A549 (cell line): ENCODE measurements at regions not wholly inside any gene's neighbourhood (a gene's known extent, or its start where the extent isn't known, plus 50 kb on each side); places are given as distances from the start of the nearest gene placed in this dataset.

Experiments used
- ATAC-seq, 2 experiments: fragments of 200-7000 bp in 1 of 2; fragments of >200 bp in 1 of 2; cut with Nextera tagmentation in 1 of 2; cut with Tn5 transposase in 1 of 2; 3 replicates each; pipeline versions ENCODE4 v1.8.0 to v1.9.1; 2018 to 2020; ENCODE audit warnings: mild to moderate bottlenecking in 1 of 2, moderate library complexity in 1 of 2
- CTCF ChIA-PET: fragments of 300-600 bp; sonication (Branson Sonifier 250); formaldehyde crosslinking; extraction: SDS; loops from one replicate; lab custom pipeline; 2021; ENCODE audit warnings: antibody characterized with exemption, inconsistent platforms; lab: Yijun Ruan, JAX
- POLR2A ChIA-PET: fragments of 350-600 bp; formaldehyde crosslinking; extraction: SDS; loops from one replicate; lab custom pipeline; 2021; ENCODE audit warnings: antibody characterized with exemption, inconsistent platforms; lab: Yijun Ruan, JAX
- DNase-seq, 2 experiments: peaks; one replicate each; pipeline versions ENCODE4 v3.0.0 to v3.0.0-alpha.2; 2011 to 2016; ENCODE audit warnings: low read depth in 1 of 2, low spot score in 1 of 2
- FAIRE-seq: peaks from 2 replicates; lab custom pipeline; 2011; peaks lifted over from hg19 to GRCh38; lab: Jason Lieb, UNC
- H3K27ac ChIP-seq, 2 experiments: fragments of >200 bp; sonication (Bioruptor Twin); formaldehyde crosslinking; 3 replicates each; pipeline ENCODE4 v1.5.1; 2016 to 2017
- H3K4me1 ChIP-seq: fragments of >200 bp; sonication (Bioruptor Twin); formaldehyde crosslinking; 3 replicates; pipeline ENCODE4 v1.6.1; 2016
- H3K4me2 ChIP-seq: fragments of >200 bp; sonication (Bioruptor Twin); formaldehyde crosslinking; 3 replicates; pipeline ENCODE4 v1.6.1; 2016
- H3K4me3 ChIP-seq: fragments of >200 bp; sonication (Bioruptor Twin); formaldehyde crosslinking; 3 replicates; pipeline ENCODE4 v1.5.1; 2016
- H3K9me3 ChIP-seq: fragments of >200 bp; sonication (Bioruptor Twin); formaldehyde crosslinking; 3 replicates; pipeline ENCODE4 v1.6.1; 2016
- ATOH8 ChIP-seq: fragments of 250-450 bp; sonication (Bioruptor Pico); IDR thresholded peaks from 2 replicates; pipeline ENCODE4 v1.5.0; 2020; ENCODE audit warnings: low read depth, mild to moderate bottlenecking, moderate library complexity
- BCL3 ChIP-seq: fragments of >200 bp; sonication (Bioruptor Twin); formaldehyde crosslinking; IDR thresholded peaks from 3 replicates; pipeline ENCODE4 v1.6.1; 2016
- CEBPB ChIP-seq, 2 experiments: fragments of >200 bp in 1 of 2; sonication (Bioruptor Twin) in 1 of 2; formaldehyde crosslinking in 1 of 2; IDR thresholded peaks; 2 replicates each; pipeline ENCODE4 v1.6.1; 2012 to 2016
- ELK1 ChIP-seq: fragments of 150-350 bp; IDR thresholded peaks from 2 replicates; pipeline ENCODE4 v1.6.1; 2014; ENCODE audit warnings: low read depth, mild to moderate bottlenecking, low read length
- FOSL2 ChIP-seq, 2 experiments: fragments of 450-650 bp in 1 of 2; fragments of >200 bp in 1 of 2; sonication (Bioruptor Twin) in 1 of 2; formaldehyde crosslinking; IDR thresholded peaks; 2 replicates each; pipeline versions ENCODE4 v1.5.0 to v1.6.1; 2016 to 2020; ENCODE audit warnings: mild to moderate bottlenecking in 1 of 2, moderate library complexity in 1 of 2
- FOXS1 ChIP-seq: fragments of 250-450 bp; sonication (Bioruptor Pico); IDR thresholded peaks from 2 replicates; pipeline ENCODE4 v1.5.0; 2020; ENCODE audit warnings: mild to moderate bottlenecking, moderate library complexity
- HEYL ChIP-seq: fragments of 250-450 bp; sonication (Bioruptor Pico); IDR thresholded peaks from 2 replicates; pipeline ENCODE4 v1.8.0; 2021; ENCODE audit warnings: mild to moderate bottlenecking, moderate library complexity
- HOXB5 ChIP-seq: fragments of 250-450 bp; sonication (Bioruptor Pico); IDR thresholded peaks from 2 replicates; pipeline ENCODE4 v1.5.0; 2020; ENCODE audit warnings: mild to moderate bottlenecking, moderate library complexity
- JUNB ChIP-seq: fragments of >200 bp; sonication (Bioruptor Twin); formaldehyde crosslinking; IDR thresholded peaks from 2 replicates; pipeline ENCODE4 v1.6.1; 2016
- KDM1A ChIP-seq: fragments of 200-600 bp; sonication (generic); IDR thresholded peaks from 2 replicates; pipeline ENCODE4 v1.6.1; 2016; ENCODE audit warnings: low read depth, mild to moderate bottlenecking
- KDM5A ChIP-seq: fragments of 200-600 bp; sonication (generic); IDR thresholded peaks from 2 replicates; pipeline ENCODE4 v1.6.1; 2016; ENCODE audit warnings: antibody characterized with exemption, mild to moderate bottlenecking
- MAZ ChIP-seq: fragments of 150-350 bp; IDR thresholded peaks from 2 replicates; pipeline ENCODE4 v1.6.1; 2014; ENCODE audit warnings: antibody characterized with exemption, low read depth, low read length, borderline replicate concordance
- MYC ChIP-seq: IDR thresholded peaks from 2 replicates; pipeline ENCODE4 v1.6.1; 2012; ENCODE audit warnings: mild to moderate bottlenecking, inconsistent platforms, low read length, improper control_type of control experiment, borderline replicate concordance
- RAD21 ChIP-seq, 2 experiments: fragments of >200 bp in 1 of 2; sonication (Bioruptor Twin) in 1 of 2; formaldehyde crosslinking in 1 of 2; IDR thresholded peaks in 1 of 2; conservative IDR thresholded peaks in 1 of 2; 2 replicates in 1 of 2; 3 replicates in 1 of 2; pipeline ENCODE4 v1.6.1; 2012 to 2018; ENCODE audit warnings: inconsistent platforms in 1 of 2
- RARB ChIP-seq: fragments of 250-450 bp; sonication (Bioruptor Pico); IDR thresholded peaks from 2 replicates; pipeline ENCODE4 v1.8.0; 2021; ENCODE audit warnings: mild to moderate bottlenecking, moderate library complexity
- RNF2 ChIP-seq: fragments of 200-600 bp; sonication (generic); IDR thresholded peaks from 2 replicates; pipeline ENCODE4 v1.6.1; 2016; ENCODE audit warnings: low read depth, mild to moderate bottlenecking, antibody characterized with exemption, moderate library complexity, borderline replicate concordance
- SREBF2 ChIP-seq: fragments of 450-650 bp; IDR thresholded peaks from 2 replicates; pipeline ENCODE4 v1.6.1; 2014; ENCODE audit warnings: mild to moderate bottlenecking, moderate library complexity
- USF2 ChIP-seq: fragments of 450-650 bp; IDR thresholded peaks from 2 replicates; pipeline ENCODE4 v1.6.1; 2014; ENCODE audit warnings: antibody characterized with exemption
- ZC3H11A ChIP-seq: fragments of 450-650 bp; IDR thresholded peaks from 2 replicates; pipeline ENCODE4 v1.6.1; 2014; ENCODE audit warnings: antibody characterized with exemption, mild to moderate bottlenecking
- ZNF302 ChIP-seq: fragments of 250-450 bp; sonication (Bioruptor Pico); IDR thresholded peaks from 2 replicates; pipeline ENCODE4 v1.9.0; 2021; ENCODE audit warnings: inconsistent platforms, mild to moderate bottlenecking, moderate library complexity
- ZSCAN20 ChIP-seq: fragments of 250-450 bp; sonication (Bioruptor Pico); IDR thresholded peaks from 2 replicates; pipeline ENCODE4 v1.8.0; 2022; ENCODE audit warnings: mild to moderate bottlenecking, moderate library complexity
- WGBS: methylation state at CpG from one replicate; pipeline ENCODE4 v1.1.6; 2017; ENCODE audit errors: missing lambda C conversion rate; 5-methylcytosine and 5-hydroxymethylcytosine counted together
- TF ChIP-seq, protein P1 (sequence below): fragments of >200 bp; sonication (Bioruptor Twin); formaldehyde crosslinking; IDR thresholded peaks from 2 replicates; pipeline ENCODE4 v1.6.1; 2016
- TF ChIP-seq, protein P2 (sequence below): fragments of 250-450 bp; sonication (Bioruptor Pico); IDR thresholded peaks from 2 replicates; pipeline ENCODE4 v1.5.0; 2021; ENCODE audit warnings: mild to moderate bottlenecking, moderate library complexity, borderline replicate concordance

GRCh38 chr6:9437836-9438235 lies 977.0 kb downstream of the TFAP2A start (continued):
- TF ChIP-seq JUNB: no peak
- TF ChIP-seq ZSCAN20 (CRISPR knock-in tag): no peak

GRCh38 chr6:9435281-9435680 lies 979.6 kb downstream of the TFAP2A start:
- Histone ChIP-seq H3K9me3 (no peaks in the 10 kb centered on the region), H3K4me1 (no peaks in the 10 kb centered on the region), H3K27ac (no peak overlapping the region), H3K4me3 (no peak overlapping the region), H3K4me2 (no peak overlapping the region)
- ChIA-PET POLR2A (no interaction called here), CTCF (no interaction called here)
- no peak for TF ChIP-seq MYC
- TF ChIP-seq BCL3: no peak
- TF ChIP-seq KDM5A: no peak
- TF ChIP-seq, protein P1, sequence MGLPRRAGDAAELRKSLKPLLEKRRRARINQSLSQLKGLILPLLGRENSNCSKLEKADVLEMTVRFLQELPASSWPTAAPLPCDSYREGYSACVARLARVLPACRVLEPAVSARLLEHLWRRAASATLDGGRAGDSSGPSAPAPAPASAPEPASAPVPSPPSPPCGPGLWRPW: no peak
- no peak for TF ChIP-seq CEBPB (IDR thresholded peaks at IDR 0.05)
- TF ChIP-seq FOXS1 (CRISPR knock-in tag): no peak
- TF ChIP-seq RARB (CRISPR knock-in tag): no peak
- no peak for TF ChIP-seq KDM1A
- TF ChIP-seq HEYL (CRISPR knock-in tag): no peak
- TF ChIP-seq ATOH8 (CRISPR knock-in tag): no peak
- TF ChIP-seq RAD21 (conservative IDR thresholded peaks at IDR 0.05 in 1 of 2, IDR thresholded peaks at IDR 0.05 in 1 of 2): no peak
- TF ChIP-seq MAZ: no peak
- TF ChIP-seq SREBF2: no peak
- TF ChIP-seq FOSL2 (IDR thresholded peaks at IDR 0.05): no peak
- TF ChIP-seq FOSL2 (CRISPR knock-in tag; IDR thresholded peaks at IDR 0.05): no peak
- no peak for FAIRE-seq
- WGBS: 40% methylated on average over 4 of the region's 4 CpGs
- DNase-seq: no peak
- ATAC-seq: no peak

DNA sequence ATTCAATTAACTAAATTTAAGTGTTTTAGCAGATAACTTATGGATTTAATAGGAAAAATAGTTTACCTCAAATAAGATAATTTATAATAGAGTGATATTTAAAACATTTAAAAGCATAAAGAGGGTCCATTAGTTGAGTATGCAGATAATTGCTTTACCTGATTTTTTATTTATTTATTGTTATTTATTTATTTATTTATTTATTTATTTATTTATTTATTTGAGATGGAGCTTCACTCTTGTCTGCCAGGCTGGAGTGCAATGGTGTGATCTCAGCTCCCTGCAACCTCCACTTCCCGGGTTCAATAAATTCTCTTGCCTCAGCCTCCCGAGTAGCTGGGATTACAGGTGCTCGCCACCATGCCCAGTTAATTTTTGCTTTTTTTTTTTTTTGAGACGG lies 982.9 kb downstream of the TFAP2A start:
- no peaks in the 10 kb centered on the region for H3K9me3 ChIP-seq
- H3K27ac ChIP-seq: no peak overlapping the region
- TF ChIP-seq ZC3H11A (peak; percentile 37), MAZ (no peak), ZNF302 (CRISPR knock-in tag) (no peak), CEBPB (IDR thresholded peaks at IDR 0.05) (no peak)
- H3K4me2 ChIP-seq: no peak overlapping the region
- no peak overlapping the region for H3K4me3 ChIP-seq
- CTCF ChIA-PET: no interaction called here
- H3K4me1 ChIP-seq: no peaks in the 10 kb centered on the region
- 87% methylated on average over 4 of the region's 4 CpGs for WGBS
- no peak for DNase-seq
- no peak for FAIRE-seq
- POLR2A ChIA-PET: no interaction called here
- ATAC-seq: no peak

DNA sequence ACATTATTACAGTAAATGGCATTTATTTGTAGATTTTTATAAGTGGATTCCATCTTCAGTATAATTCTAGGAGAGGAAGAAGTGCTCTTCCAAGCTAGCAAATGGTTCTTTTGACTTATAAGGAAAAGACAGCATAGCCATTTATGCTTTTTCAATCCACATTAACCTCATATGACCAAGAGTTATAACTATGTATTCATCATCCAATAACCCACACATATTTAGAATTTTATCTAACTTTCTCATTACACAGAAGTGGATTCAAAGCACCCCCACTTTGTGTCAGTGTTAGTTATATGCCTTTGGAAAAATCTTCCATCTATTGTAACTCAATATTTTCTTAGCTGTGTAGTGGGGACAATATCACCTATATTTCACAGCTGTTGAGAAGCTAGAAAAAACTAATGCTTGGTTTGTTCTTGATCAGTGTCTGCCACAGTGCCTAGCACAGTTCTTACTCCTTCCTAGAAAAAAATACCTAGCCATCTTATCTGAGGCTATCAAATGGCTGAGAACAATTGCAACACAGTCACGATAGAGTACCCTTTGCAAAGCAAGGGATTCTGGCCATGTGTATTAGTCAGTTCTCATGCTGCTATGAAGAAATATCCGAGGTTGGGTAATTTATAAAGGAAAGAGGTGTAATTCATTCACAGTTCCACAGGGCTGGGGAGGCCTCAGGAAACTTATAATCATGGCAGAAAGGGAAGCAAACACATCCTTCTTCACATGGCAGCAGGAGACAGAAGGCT lies 986.3 kb downstream of the TFAP2A start:
- ChIA-PET POLR2A (no interaction called here), CTCF (interaction anchor here (0.8 to 1.5 kb wide), 2 partner anchors 8 to 11 kb away, joined by 3 read pairs; no protein-coding TSS in a partner anchor)
- no peak overlapping the region for H3K4me2 ChIP-seq
- H3K9me3 ChIP-seq: no peaks in the 10 kb centered on the region
- no peak for ATAC-seq
- WGBS: 30% methylated on average over 2 of the region's 2 CpGs
- DNase-seq: no peak
- TF ChIP-seq USF2 (no peak), RNF2 (no peak), HOXB5 (CRISPR knock-in tag) (no peak), ELK1 (no peak)
- TF ChIP-seq, protein P2, sequence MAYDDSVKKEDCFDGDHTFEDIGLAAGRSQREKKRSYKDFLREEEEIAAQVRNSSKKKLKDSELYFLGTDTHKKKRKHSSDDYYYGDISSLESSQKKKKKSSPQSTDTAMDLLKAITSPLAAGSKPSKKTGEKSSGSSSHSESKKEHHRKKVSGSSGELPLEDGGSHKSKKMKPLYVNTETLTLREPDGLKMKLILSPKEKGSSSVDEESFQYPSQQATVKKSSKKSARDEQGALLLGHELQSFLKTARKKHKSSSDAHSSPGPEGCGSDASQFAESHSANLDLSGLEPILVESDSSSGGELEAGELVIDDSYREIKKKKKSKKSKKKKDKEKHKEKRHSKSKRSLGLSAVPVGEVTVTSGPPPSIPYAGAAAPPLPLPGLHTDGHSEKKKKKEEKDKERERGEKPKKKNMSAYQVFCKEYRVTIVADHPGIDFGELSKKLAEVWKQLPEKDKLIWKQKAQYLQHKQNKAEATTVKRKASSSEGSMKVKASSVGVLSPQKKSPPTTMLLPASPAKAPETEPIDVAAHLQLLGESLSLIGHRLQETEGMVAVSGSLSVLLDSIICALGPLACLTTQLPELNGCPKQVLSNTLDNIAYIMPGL: no peak
- TF ChIP-seq, all 56 proteins: peak for 0
- FAIRE-seq: no peak
- Histone ChIP-seq H3K4me3 (no peak overlapping the region), H3K27ac (no peak overlapping the region), H3K4me1 (no peaks in the 10 kb centered on the region)
